Kasumi-1 (cell line): ENCODE measurements at regions not wholly inside any gene's neighbourhood (a gene's known extent, or its start where the extent isn't known, plus 50 kb on each side); places are given as distances from the start of the nearest gene placed in this dataset.
"Not testable (repeated sequence)": the region's sequence is repeated elsewhere in the genome, so short reads cannot be mapped to it uniquely, and the experiment has no call there.

Experiments
- DNase-seq, 2 experiments: peaks; one replicate each; lab custom pipeline; 2025; lab: John Stamatoyannopoulos, UW

DNA sequence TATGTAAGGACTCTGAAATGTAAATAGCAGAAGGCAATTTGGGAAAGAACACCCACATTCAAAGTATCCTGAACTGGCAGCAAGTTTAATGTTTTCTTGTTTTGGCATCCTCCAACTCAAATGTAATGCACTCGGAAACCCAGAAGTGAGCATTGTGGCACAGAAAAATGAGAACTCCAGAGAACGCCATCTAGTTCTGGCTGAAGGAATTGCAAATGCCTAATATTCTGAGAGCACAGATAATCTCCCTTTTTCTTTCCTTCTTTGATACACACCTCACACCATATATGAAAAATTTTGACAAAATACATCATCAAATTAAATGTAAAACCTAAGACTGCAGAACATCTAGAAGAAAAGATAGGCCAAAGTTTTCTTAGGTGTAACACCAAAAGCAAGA is 52.1 kb downstream of the PWWP3B start:
- peak; percentile 2 to 7 for DNase-seq

DNA sequence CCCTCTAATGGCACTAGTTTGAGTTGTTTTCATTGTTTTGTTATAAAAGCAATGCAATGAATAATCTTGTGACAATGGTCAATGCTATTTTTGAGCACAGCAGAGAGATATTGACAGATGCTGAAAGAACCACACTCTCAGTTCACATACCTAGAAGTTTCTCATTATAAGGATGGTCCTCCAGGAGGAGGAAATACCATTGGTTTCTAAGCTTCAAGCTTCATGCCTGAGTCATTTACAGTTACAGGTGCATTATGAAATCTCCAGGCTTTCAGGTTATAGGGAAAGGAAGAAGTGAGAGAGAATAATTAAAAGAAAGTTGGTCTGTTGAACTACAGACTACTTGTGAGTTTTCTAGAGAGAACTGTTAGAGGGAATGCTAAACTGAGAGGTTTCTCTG is 75.3 kb downstream of the PWWP3B start:
- no peak for DNase-seq

DNA sequence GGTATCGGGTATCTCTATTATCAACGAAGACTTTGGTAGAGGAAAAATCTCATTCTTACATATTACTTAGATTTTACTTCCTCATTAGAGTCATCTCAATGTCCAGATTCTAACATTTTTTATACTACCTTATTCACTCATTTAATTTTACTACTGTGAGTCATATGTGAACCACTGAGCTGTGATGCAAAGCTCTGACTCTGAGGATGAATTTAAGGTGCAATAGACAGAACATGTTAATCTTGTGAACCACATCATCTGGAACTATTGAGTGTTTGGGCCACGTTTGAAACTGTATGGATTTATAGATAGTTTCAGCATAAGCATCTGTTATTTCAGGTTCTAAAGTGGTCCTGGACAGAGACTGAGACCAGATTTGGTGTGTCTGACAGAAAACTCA is 78.4 kb downstream of the PWWP3B start:
- DNase-seq = no peak

DNA sequence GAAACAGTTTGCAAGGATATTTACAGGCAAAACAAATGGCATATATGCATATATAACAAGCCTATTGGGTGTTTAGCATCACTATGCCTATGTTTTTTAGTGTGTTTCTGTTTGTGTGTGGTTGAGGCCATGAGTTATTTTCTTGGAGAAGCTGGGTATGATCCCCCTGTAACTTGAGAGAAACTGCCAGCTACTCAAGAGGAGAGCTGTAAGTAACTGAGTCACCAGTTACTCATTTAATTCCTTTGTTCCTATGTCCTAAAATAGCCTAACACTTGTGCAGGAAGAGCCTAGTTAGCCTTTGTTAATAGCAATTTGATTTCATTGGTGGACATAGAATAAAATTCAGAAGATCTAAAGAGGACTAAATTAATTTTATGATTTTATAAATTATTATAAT is 79.1 kb downstream of the PWWP3B start:
- no peak for DNase-seq

DNA sequence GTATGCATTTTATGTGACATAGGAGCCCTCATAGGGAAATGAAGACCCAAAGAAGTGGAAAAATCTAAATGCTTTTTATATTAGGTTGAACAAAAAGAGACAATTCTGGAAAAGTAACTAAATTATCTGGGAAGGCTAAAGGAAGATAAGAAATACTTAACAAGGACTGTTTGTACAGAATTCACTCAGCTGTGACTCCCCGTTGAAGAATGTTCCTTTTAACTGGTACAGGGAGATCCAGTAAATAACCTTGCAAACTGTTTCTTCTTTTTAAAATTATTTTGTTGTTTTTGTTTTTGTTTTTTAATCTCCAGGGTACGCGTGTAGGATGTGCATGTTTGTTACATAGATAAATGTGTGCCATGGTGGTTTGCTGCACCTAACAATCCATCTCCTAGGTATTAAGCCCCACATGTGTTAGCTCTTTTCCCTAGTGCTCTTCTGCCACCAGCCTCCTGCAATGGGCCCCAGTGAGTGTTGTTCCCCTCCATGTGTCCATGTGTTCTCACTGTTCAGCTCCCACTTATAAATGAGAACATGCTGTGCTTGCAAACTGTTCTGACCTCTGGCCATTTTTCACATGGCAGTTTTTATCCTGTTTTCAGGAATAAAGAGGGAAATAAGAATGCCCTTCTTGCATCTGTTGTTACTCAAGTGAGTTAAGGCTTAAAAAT is 81.7 kb downstream of the PWWP3B start:
- DNase-seq = no peak

DNA sequence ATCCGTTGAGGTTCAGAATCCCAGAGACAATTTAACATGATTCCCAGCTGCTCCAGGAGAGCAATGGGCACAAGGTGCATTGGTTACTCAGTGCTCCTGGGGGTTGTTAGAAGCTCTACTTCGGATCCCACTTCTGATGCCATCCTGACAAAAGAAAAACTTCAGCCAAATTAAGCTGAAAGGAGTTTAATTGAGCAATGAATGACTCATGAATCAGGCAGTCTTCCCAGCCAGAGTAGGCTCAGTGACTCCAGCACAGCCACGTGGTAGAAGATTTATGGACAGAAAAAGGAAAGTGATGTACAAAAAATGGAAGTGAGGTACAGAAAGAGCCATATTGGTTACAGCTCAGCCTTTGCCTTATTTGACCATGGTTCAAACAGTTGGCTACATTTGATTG is 95.7 kb downstream of the PWWP3B start:
- DNase-seq = no peak

GRCh38 chrX:106273947-106274587 is 106.0 kb downstream of the PWWP3B start:
- DNase-seq = not testable (repeated sequence)

DNA sequence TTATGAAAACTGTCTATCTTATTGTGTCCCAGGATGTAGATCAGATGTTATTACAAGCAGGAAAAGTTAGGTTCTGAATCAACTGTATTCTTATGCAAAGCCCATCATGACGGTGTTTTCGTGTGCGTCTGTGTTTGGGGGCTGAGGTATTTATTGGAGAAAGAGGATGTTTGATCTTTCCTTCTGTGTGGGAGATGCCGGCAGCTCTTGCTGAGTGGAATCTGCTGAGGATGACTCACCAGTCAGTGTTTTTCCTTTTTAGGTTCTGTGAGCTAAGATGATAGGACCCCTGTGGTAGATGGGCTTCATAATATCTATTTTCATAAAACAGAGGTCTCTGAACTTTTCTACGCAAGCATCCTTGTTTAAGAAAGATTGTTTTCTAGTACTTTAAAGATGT is 107.1 kb downstream of the PWWP3B start:
- not testable (repeated sequence) for DNase-seq

DNA sequence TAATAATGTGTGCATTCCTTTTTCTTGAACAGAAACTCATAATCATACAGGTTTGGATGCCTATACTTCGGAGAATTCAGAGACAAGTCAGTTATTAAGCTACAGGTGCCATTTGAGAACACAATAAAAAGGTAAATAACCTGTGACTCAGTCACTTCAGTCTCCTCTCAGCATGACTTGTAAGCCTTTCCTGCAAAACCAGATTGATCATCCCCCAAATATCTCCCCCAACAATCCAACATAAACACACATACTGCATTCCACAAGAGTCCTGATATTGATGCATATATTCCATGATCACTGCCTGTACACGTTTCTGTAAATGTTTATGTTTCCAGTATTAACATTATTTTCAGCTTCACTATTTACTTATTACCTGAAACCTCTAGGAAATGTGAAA is 110.8 kb downstream of the PWWP3B start:
- no peak for DNase-seq

DNA sequence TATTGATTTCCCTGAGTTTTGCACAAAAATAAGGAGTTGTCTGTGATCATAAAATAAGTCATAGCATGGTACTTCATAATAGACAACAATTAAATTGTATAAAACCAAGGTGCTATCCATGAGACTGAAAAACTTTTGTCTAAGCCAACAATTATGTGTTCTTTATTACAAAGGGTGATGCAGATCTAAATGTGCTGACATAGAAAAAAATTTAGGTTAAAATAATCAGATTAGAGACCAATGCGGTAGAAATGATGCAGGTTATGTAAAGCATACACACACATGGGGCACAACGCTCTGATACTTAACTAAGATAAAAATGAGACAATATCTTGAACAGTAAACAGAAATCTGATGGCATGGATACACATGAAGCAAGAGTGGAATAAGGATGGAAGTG is 113.3 kb downstream of the PWWP3B start:
- no peak for DNase-seq

GRCh38 chrX:106283841-106284240 is 115.7 kb downstream of the PWWP3B start:
- DNase-seq = no peak

DNA sequence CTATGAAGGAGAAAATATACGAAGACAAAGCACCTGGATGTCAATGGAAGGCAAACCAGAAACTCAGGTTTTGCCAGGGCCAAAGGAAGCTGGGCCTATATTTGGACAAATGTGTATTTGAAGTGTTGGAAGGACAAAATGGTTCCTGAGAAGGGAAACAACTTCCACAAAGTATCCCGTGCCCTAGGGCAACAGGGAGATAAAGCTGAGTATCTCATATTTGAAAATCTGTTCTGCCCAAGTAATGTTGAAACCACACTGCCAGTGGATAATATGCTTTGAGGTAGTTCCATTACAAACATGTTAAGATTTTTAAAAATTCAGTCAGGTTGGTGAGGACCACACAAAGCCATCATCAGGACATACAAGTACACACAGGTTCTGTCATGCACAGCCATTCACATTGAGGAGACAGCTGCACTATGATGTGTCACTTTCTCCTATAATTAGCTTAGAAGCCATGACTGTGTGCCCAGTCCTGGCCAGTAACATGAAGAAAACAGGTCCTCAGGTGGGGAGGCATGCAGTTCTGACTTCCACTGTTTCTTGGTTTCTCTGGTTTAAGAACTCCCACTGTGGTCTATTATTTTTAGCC is 116.4 kb downstream of the PWWP3B start:
- no peak for DNase-seq

GRCh38 chrX:106286053-106286650 is 118.0 kb downstream of the PWWP3B start:
- no peak for DNase-seq

DNA sequence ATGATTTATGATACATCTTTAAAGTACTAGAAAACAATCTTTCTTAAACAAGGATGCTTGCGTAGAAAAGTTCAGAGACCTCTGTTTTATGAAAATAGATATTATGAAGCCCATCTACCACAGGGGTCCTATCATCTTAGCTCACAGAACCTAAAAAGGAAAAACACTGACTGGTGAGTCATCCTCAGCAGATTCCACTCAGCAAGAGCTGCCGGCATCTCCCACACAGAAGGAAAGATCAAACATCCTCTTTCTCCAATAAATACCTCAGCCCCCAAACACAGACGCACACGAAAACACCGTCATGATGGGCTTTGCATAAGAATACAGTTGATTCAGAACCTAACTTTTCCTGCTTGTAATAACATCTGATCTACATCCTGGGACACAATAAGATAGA is 122.7 kb downstream of the PWWP3B start:
- DNase-seq = not testable (repeated sequence)

DNA sequence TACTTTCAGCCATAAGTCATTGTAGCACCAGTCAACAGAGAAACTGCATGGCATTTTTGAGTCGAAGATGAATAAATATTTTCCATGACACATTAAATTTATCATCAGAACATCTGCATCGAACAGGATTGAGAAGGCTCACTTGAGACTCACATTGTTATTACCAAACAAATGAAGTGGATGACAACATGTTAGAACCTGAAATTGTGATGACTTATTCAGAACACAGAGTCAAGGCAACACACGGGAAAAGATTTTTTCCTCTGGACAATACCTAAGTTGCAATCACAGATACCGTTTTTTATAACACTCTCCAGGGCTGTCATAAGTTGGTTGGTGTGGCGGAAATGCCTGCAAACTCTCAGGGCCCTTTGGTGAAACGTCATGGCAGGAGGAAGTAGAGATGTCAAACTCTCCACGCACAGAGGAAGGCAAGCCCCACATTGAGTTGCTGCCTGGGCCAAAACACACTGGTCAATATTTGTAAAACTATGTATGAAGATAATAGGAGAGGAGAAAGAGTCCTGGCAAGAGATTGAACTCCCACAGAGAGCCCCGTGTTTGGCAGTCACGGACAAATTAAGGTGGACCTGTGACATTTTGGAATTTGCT is 123.8 kb downstream of the PWWP3B start:
- not testable (repeated sequence) for DNase-seq

GRCh38 chrX:106300239-106300638 is 132.1 kb downstream of the PWWP3B start:
- DNase-seq = no peak

GRCh38 chrX:106300656-106301055 is 132.6 kb downstream of the PWWP3B start:
- DNase-seq = no peak

- no peak for DNase-seq
Observed at GRCh38 chrX:106302304-106302703, 134.2 kb downstream of the PWWP3B start.

DNA sequence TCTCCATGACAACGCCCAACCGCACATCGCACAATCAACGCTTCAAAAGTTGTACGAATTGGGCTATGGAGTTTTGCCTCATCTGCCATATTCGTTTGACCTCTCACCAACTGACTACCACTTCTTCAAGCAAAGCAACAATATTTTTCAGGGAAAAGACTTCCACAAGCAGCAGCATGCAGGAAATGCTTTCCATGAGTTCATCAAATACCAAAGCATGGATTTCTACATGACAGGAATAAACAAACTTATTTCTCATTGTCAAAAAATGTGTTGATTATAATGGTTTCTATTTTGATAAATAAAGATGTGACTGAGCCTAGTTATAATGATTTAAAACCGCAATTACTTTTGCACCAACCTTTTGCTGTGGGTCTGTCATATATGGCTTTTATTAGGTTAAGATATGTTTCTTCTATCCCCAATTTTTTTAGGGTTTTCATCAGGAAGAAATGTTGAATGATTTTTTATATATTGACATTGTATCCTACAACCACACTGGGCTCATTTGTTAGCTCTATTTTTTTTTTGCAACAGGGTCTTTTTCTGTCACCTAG is 138.4 kb downstream of the PWWP3B start:
- DNase-seq = no peak

DNA sequence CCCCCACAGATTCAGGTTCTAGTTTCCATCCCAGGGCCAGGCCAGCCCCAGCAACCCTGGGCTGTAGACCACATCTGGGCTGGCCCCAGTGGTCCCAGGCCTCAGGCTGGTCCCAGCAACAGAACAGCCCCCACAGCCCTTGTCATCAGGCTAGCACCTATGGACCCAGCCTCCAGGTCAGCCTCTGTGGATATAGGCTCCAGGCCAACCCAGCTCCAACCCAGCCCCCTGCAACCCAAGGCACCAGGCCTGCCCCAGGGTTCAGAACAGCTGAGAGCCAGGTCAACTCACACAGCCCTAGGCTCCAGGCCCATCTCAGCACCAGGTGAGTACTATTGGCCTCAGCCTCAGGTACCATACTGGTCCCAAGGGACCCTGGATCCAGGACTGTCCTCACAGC is 155.3 kb downstream of the PWWP3B start:
- DNase-seq = no peak

DNA sequence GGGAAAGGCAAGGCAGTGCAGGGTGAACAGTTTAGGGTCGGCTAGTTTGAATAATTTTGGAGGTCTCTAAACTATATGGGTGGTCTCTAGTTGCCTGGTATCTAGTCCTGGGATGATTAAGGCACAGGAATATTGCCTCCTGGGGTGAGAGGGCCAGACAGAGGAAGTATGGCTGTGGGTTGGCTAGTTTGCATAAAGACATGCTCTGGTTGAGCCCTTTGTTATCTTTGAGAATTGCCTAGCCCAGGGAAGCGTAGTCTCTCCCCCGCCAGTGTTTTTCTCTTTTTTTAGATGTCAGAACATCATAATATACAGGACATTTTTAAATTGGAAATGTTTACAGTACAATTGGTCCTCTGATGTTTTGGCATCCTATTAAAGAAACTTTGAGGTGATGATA is 163.5 kb downstream of the PWWP3B start:
- no peak for DNase-seq

- DNase-seq = no peak
Observed at GRCh38 chrX:106341823-106342222, 173.7 kb downstream of the PWWP3B start.
